ENCODE measurements at regions not wholly inside any gene's neighbourhood (a gene's known extent, or its start where the extent isn't known, plus 50 kb on each side); places are given as distances from the start of the nearest gene placed in this dataset.
"Not testable (repeated sequence)": the region's sequence is repeated elsewhere in the genome, so short reads cannot be mapped to it uniquely, and the experiment has no call there.

DNA sequence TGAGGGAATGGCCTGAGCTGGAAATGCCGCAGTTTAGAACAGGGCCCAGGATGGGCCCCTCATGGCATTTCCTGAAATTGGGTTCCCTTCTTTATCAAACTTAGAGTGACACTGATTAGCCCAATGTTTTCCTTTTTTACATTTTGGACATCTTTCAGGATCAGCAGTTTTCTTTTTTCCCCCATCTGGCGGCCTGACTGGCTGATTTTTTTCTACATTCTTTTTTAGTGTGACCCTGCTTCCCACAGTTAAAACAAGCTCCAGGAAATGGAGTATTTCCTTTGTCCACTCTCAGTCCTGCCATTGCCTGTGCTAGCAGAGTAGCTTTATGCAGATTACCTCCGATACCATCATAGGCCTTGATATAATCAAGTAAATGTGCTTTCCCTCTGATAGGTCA lies 185.8 kb upstream of the IGF1 start:
- not testable (repeated sequence) for DNase-seq (ENCODE audit: low read depth)

DNA sequence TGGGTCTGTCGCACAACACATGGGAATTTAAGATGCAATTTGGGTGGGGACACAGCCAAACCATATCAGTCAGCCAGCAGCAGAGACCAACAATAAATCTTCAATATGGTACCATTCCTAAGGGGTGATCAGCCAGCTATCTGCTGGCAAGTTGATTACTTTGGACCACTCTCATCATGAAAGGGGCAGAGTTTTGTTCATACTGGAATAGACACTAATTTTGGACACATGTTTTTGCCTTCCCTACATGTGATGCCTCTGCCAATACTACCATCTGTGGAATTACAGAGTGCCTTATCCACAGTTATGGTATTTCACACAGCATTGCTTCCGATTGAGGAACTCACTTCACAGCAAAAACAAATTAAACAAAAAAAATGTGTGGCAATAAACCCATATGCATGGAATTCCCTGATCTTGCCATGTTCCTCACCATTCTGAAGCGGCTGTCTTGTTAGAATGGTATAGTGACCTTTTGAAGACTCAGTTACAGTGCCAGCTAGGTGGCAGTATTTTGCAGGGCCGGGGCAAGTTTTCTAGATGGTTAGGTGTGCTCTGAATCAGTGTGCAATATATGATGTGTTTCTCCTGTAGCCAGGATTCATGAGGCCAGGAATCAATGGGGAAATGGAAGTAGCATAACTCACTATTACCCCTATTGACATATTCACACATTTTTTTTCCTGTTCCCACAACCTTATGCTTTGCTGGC lies 179.0 kb upstream of the IGF1 start:
- DNase-seq (ENCODE audit: low read depth), result no peak

DNA sequence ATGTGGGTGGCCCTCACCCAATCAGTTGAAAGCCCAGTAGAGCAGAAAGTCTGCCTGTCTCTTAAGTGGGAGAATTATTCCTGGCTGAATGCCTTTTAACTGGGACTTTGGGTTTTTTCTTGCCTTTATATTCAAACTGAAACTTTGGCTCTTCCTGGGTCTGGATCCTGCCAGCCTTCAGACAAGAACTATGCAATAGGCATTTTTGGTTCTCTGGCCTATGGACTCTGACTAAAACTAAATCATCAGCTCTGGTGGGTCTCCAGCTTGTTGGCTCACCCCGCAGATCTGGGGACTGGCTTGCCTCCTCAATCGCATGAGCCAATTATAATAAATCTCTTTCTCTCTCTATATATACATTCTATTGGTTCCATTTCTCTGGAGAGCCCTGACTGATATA lies 173.0 kb upstream of the IGF1 start:
- no peak for DNase-seq (ENCODE audit: low read depth)

DNA sequence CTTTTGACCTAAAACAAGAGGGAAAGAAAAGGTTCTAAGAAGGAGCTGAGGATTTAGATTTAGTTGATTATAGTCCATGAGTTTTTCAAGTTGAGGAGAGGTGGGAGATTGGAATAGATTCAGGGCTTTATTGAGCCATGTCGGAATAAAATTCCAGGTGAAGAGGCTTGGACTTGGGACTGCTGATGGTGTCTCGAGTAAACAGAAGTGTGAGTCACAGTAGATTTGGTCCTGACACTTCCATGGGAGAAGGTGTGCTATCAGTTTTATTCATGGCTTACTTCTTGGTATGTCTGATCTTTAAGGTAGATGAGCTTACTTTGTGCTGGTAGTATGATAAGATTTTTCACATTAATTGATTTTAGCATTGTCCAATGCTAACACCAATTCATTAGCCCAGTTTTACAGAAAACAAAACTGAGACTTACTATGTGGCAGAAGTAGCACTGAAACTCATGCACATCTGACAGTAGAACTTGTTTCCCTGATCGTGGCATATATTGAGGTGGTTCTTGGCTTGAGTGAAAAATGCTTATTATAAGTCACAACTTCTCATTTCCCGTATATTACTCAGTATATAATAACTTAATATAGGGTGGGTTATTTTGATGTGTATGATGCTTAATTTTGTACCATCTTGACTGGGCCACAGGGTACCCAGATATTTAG lies 172.4 kb upstream of the IGF1 start:
- no peak for DNase-seq (ENCODE audit: low read depth)

- no peak for DNase-seq (ENCODE audit: low read depth)
These were observed 165.6 kb upstream of the IGF1 start for GRCh38 chr12:102645968-102646367.

GRCh38 chr12:102643879-102644575 lies 163.7 kb upstream of the IGF1 start:
- DNase-seq (ENCODE audit: low read depth), result no peak

GRCh38 chr12:102642199-102642598 lies 161.8 kb upstream of the IGF1 start:
- no peak for DNase-seq (ENCODE audit: low read depth)

DNA sequence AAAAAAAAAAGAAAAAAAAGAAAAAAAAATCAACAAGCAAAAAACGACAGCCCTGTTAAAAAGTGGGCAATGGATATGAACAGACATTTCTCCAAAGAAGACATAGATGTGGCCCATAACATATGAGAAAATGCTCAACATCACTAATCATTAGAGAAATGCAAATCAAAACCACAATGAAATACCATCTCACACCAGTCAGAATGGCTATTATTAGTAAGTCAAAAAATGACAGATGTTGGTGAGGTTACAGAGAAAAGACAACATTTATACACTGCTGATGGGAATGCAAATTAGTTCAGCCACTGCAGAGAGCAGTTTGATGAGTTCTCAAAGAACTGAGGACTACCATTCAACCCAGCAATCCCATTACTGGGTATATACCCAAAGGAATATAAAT lies 160.3 kb upstream of the IGF1 start:
- not testable (repeated sequence) for DNase-seq (ENCODE audit: low read depth)

- no peak for DNase-seq (ENCODE audit: low read depth)
These were observed 158.4 kb upstream of the IGF1 start for GRCh38 chr12:102638777-102639176.

GRCh38 chr12:102633981-102634605 lies 153.7 kb upstream of the IGF1 start:
- no peak for DNase-seq (ENCODE audit: low read depth)

DNA sequence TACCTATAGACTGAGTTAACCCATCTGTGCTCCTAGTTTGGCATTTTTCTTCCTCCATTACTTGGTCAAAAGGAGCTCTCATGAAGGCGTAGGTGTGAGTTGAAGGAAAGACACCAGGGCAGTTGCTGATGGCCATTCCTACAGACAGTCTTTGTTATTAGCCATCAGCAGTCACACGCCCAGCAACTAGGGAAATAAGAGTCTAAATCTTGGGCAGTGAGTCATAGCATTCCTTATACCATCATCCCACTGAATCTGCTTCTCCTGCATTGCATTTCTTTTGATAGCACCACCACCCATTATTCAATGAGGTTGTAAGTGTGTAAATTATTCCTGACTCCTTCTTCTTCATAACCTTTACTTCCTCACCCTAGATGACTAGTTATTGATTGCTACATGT lies 150.9 kb upstream of the IGF1 start:
- DNase-seq (ENCODE audit: low read depth), result no peak

DNA sequence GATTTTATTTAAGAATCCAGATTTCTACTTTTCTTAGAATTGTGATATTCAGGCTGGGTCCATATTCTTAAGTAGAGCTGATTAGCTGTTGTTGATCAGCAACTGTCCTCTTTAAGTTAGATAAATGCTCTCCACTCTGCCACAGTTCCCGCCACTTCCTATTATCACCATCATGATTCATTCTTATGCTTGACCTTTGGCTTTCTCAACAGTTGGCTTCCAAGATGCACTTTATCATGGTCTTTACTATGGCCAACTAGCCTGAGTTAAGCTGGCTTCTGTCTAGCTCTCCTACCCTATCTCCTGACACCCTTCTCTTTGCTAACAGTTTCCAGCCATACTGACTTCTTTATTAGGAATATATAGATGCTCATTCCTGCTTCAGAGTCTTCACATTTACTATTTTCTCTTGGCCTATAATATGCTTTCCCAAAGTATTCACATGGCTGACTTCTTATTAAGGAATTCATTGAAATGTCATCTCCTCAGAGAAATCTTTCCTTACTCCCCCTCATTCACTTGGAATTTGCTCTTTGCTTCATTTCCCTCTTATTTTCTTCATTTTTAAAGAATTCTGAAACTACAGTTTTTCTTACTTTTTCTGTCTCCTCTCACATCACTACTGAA lies 149.0 kb upstream of the IGF1 start:
- no peak for DNase-seq (ENCODE audit: low read depth)

DNA sequence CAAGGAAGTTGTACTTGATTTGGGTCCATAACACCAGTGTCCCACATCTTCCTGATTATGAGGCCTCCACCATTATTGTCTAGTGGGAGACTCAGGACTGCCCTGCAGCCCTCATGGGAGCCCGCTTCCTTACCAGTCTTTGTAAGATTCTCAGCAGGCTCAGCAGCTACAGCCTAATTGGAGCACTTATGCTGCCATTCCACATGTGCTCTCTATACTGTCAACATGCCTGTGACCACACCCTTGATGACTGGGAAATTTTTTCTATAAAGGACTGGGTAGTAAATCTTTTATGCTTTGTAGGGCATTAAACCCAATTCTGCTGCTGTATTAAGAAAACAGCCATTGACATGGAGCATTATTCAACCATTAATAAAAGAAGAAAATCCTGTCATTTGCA lies 145.5 kb upstream of the IGF1 start:
- no peak for DNase-seq (ENCODE audit: low read depth)

DNA sequence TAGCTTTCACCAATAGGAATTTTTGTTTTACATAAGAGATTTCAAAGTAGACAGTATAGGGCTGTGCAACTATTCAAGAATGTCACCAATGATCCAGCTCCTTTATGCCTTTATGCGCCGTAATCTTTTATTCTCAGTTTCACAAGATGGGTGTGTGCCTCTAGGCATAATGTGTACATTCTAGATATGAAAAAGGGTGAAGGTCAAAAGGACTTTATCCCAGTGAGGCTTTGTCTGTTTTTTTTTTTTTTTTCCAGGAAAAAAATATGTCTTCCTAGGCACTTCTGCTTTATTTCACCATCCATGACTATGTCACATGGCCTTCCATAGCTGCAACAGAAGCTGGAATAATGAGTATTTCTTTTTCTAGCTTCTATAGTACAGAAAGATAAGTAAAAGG lies 142.3 kb upstream of the IGF1 start:
- no peak for DNase-seq (ENCODE audit: low read depth)

- DNase-seq (ENCODE audit: low read depth), result peak; percentile 53
These were observed 138.0 kb upstream of the IGF1 start for GRCh38 chr12:102618197-102618877.

GRCh38 chr12:102616692-102617091 lies 136.3 kb upstream of the IGF1 start:
- no peak for DNase-seq (ENCODE audit: low read depth)

- no peak for DNase-seq (ENCODE audit: low read depth)
These were observed 131.6 kb upstream of the IGF1 start for GRCh38 chr12:102611995-102612394.

DNA sequence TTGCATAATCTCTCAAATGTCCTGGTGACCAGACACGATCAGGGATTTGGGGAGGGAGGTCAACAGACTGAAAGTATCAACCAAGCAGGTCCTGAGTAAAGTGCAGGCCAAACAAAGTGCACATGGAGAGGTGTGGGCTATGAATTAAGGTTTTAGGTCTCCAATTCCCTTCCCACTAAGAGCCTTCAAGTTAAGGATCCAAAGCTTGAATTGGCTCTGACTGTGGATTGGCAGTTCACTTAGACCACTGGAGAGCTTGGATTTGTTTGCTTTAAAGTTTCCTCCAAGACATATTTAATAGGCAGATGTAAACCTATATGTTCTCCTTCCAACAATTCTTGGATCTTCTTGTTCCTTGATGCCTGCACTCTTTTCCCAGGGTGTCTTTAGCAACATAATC lies 129.6 kb upstream of the IGF1 start:
- peak; percentile 81 for DNase-seq (ENCODE audit: low read depth)

- DNase-seq (ENCODE audit: low read depth), result no peak
These were observed 122.7 kb upstream of the IGF1 start for GRCh38 chr12:102603021-102603420.

DNA sequence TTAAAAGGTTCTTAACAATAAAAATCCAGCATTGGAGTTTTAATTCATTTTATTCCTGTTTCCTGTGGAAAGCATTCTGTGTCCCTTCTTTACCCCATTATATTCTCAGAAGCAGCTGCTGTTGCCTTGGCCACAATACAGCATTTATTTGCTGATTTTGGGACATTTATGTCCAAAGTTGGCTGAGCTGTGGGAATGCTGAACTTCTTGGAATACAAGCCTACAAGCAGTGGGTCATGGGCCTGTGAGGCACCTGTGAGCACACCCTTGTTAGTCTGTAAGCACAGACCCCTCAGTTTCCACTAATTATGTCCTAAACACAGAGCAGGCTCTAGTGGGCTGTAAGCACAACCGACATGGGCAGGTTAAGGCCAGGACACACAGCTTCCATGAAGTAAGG lies 122.2 kb upstream of the IGF1 start:
- peak; percentile 58 for DNase-seq (ENCODE audit: low read depth)

DNA sequence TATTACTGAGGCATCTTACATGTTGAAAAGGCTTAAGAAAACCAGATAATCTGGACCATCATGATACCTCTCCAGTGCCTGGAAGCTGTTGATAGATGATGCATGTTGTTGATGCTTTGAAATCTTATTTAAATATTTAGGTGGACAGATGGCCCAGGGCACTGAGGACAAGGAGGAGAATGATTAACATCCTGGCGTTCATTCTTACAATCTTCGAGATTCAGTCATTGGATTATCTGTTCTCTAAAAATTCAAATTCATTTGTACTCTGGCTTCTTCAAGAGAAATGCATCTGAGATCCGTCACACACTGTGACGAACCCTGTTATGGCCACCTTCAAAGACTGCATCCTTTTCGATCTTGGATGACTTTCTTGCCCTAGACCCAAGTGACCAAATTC lies 121.3 kb upstream of the IGF1 start:
- DNase-seq (ENCODE audit: low read depth), result no peak

DNA sequence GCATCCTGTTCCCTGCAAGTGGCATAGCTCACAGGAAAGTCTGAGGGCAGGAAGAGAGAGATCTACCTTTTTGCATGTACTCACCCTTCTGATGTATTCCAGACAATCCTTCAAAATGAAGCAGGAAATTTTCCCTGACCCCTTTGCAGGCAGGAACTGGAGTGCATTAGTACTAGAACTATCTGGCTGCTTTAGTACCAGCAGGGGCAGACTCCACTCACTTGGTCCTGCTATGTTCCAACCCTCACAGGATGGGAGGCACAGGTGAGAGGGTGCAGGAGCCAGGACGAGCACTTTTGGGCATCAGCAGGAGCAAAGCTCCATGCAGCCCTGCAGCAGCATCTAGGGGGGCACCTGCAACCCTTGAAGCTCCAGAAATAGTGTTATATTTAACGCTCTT lies 116.3 kb upstream of the IGF1 start:
- no peak for DNase-seq (ENCODE audit: low read depth)
